ENCODE measurements at regions not wholly inside any gene's neighbourhood (a gene's known extent, or its start where the extent isn't known, plus 50 kb on each side); places are given as distances from the start of the nearest gene placed in this dataset.
"Not testable (repeated sequence)": the region's sequence is repeated elsewhere in the genome, so short reads cannot be mapped to it uniquely, and the experiment has no call there.

GRCh38 chr5:166063261-166063660 is 2228.2 kb upstream of the WWC1 start:
- DNase-seq: no peak

GRCh38 chr5:166068547-166069335 is 2222.7 kb upstream of the WWC1 start:
- no peak for DNase-seq

GRCh38 chr5:166073901-166074581 is 2217.4 kb upstream of the WWC1 start:
- DNase-seq: no peak

- no peak for DNase-seq
These were observed 2216.6 kb upstream of the WWC1 start for GRCh38 chr5:166074582-166075481.

GRCh38 chr5:166083183-166083959 is 2208.1 kb upstream of the WWC1 start:
- DNase-seq: no peak

- no peak for DNase-seq
These were observed 2204.9 kb upstream of the WWC1 start for GRCh38 chr5:166086568-166086967.

GRCh38 chr5:166088389-166089039 is 2202.9 kb upstream of the WWC1 start:
- DNase-seq: no peak

GRCh38 chr5:166091931-166092330 is 2199.5 kb upstream of the WWC1 start:
- no peak for DNase-seq

GRCh38 chr5:166093312-166093711 is 2198.1 kb upstream of the WWC1 start:
- DNase-seq: no peak

GRCh38 chr5:166102947-166103346 is 2188.5 kb upstream of the WWC1 start:
- DNase-seq: no peak

GRCh38 chr5:166111021-166111420 is 2180.4 kb upstream of the WWC1 start:
- no peak for DNase-seq

- no peak for DNase-seq
These were observed 2174.1 kb upstream of the WWC1 start for GRCh38 chr5:166117072-166118066.

GRCh38 chr5:166119506-166119905 is 2171.9 kb upstream of the WWC1 start:
- no peak for DNase-seq

GRCh38 chr5:166123717-166124116 is 2167.7 kb upstream of the WWC1 start:
- no peak for DNase-seq

- DNase-seq: no peak
These were observed 2163.5 kb upstream of the WWC1 start for GRCh38 chr5:166127766-166128570.

GRCh38 chr5:166145107-166145506 is 2146.3 kb upstream of the WWC1 start:
- not testable (repeated sequence) for DNase-seq

- peak; percentile 16 for DNase-seq
These were observed 2127.3 kb upstream of the WWC1 start for GRCh38 chr5:166163996-166164610.

- DNase-seq: peak; percentile 4
These were observed 2125.8 kb upstream of the WWC1 start for GRCh38 chr5:166165596-166165995.

- no peak for DNase-seq
These were observed 2125.4 kb upstream of the WWC1 start for GRCh38 chr5:166166071-166166470.

Data from NCI-H1092 treated with DMSO at 0.1 percent for 48 hours (cell line).